ENCODE measurements at regions not wholly inside any gene's neighbourhood (a gene's known extent, or its start where the extent isn't known, plus 50 kb on each side); places are given as distances from the start of the nearest gene placed in this dataset.

- Histone ChIP-seq H3K4me2 (ENCODE audit: low read depth, low read length) (no peak overlapping the region), H3K23ac (ENCODE audit: low read depth, low read length) (no peak overlapping the region), H4K91ac (ENCODE audit: insufficient read depth, low read depth, low read length) (no peak overlapping the region), H3K56ac (ENCODE audit: extremely low read depth, insufficient read depth, low read length) (no peak overlapping the region), H2AK9ac (replicated peaks; ENCODE audit: low read depth, low read length, poor library complexity) (no peak overlapping the region), H3K9me3 (ENCODE audit: control insufficient read depth, insufficient read depth, low read length) (no peaks in the 10 kb centered on the region), H2BK15ac (ENCODE audit: low read depth, low read length) (no peak overlapping the region), H3K14ac (replicated peaks; ENCODE audit: low read depth, low read length) (no peak overlapping the region), H3K27ac (ENCODE audit: insufficient read depth, low read length) (no peak overlapping the region), H4K8ac (ENCODE audit: low read depth in 2 of 2, low read length in 2 of 2) (no peak overlapping the region), H3K27me3 (ENCODE audit: control insufficient read depth, insufficient read depth, low read length) (no peaks in the 10 kb centered on the region), H3K79me1 (ENCODE audit: low read depth in 1 of 2, low read length in 2 of 2) (no peaks in the 10 kb centered on the region), H3K36me3 (ENCODE audit: control insufficient read depth, insufficient read depth, low read length) (no peaks in the 10 kb centered on the region), H3K4me1 (ENCODE audit: control insufficient read depth, insufficient read depth, low read length) (no peaks in the 10 kb centered on the region), H2AFZ (replicated peaks; ENCODE audit: low read length, poor library complexity) (no peak overlapping the region), H3K18ac (ENCODE audit: low read depth, low read length) (no peak overlapping the region), H2AK5ac (ENCODE audit: low read depth, low read length) (no peak overlapping the region), H4K5ac (ENCODE audit: low read depth, low read length) (no peak overlapping the region), H3K4me3 (ENCODE audit: insufficient read depth, low read depth, low read length) (no peak overlapping the region), H3K9ac (ENCODE audit: low read depth, low read length) (no peak overlapping the region), H2BK120ac (ENCODE audit: low read depth, low read length) (no peak overlapping the region), H2BK5ac (ENCODE audit: low read depth, low read length, poor library complexity, severe bottlenecking) (no peak overlapping the region), H4K20me1 (ENCODE audit: insufficient read depth, low read length) (no peaks in the 10 kb centered on the region), H2BK20ac (ENCODE audit: low read depth, low read length) (no peak overlapping the region), H3K4ac (ENCODE audit: low read depth, low read length) (no peak overlapping the region), H3K9me1 (ENCODE audit: insufficient read depth, low read length) (no peaks in the 10 kb centered on the region)
- POLR2A ChIA-PET (ENCODE audit: unreplicated experiment), result no interaction called here
- no TSS peak for BruUV-seq (replicated peaks)
- in situ Hi-C loops (cut with MboI; ENCODE audit: low sequenced_read_pairs) (no loop called here), intact Hi-C loops (cut with micrococcal nuclease) (loop anchor here (10.0 kb wide), 1 partner anchor 1387 kb away; no protein-coding TSS in a partner anchor), dilution Hi-C loops (cut with HindIII; ENCODE audit: low sequenced_read_pairs, unreplicated experiment) (no loop called here)
- WGBS, 2 experiments (ENCODE audit: extremely low coverage in 2 of 2, insufficient read length in 1 of 2), result no CpG with 5 or more reads among the region's 1 CpG
- no peak for DNase-seq
- CTCF ChIA-PET, result no interaction called here
- no peak for ATAC-seq (ENCODE audit: low read depth)
- no peak for TF ChIP-seq RFX5 (IDR thresholded peaks at IDR 0.05; ENCODE audit: low read depth, low read length)
- TF ChIP-seq BHLHE40 (IDR thresholded peaks at IDR 0.05; ENCODE audit: low read depth, low read length), result no peak
- TF ChIP-seq, protein P1, sequence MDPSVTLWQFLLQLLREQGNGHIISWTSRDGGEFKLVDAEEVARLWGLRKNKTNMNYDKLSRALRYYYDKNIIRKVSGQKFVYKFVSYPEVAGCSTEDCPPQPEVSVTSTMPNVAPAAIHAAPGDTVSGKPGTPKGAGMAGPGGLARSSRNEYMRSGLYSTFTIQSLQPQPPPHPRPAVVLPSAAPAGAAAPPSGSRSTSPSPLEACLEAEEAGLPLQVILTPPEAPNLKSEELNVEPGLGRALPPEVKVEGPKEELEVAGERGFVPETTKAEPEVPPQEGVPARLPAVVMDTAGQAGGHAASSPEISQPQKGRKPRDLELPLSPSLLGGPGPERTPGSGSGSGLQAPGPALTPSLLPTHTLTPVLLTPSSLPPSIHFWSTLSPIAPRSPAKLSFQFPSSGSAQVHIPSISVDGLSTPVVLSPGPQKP (IDR thresholded peaks at IDR 0.05; ENCODE audit: borderline replicate concordance, low read depth, low read length), result no peak
- TF ChIP-seq POLR2A (IDR thresholded peaks at IDR 0.05; ENCODE audit: low read depth, low read length), result no peak
- no peak for TF ChIP-seq MAFK (IDR thresholded peaks at IDR 0.05; ENCODE audit: low read depth, low read length)
- TF ChIP-seq CHD1 (IDR thresholded peaks at IDR 0.05; ENCODE audit: low read depth, low read length), result no peak
- TF ChIP-seq NFE2L2 (IDR thresholded peaks at IDR 0.05; ENCODE audit: low read depth, low read length), result no peak
- TF ChIP-seq MXI1 (IDR thresholded peaks at IDR 0.05; ENCODE audit: borderline replicate concordance, low read depth, low read length), result no peak
- TF ChIP-seq CTCF (conservative IDR thresholded peaks at IDR 0.05; ENCODE audit: low read depth, low read length), result no peak
These were observed 357.0 kb downstream of the BCAT1 start for GRCh38 chr12:24591715-24592440.

Measured in IMR-90 (cell line).